Activated T-helper 9 cell treated with anti-CD3 and anti-CD28 coated beads, Interleukin-2, amount 50 U/mL, for 16 hours (primary cell): ENCODE measurements at regions not wholly inside any gene's neighbourhood (a gene's known extent, or its start where the extent isn't known, plus 50 kb on each side); places are given as distances from the start of the nearest gene placed in this dataset.
"Not testable (repeated sequence)": the region's sequence is repeated elsewhere in the genome, so short reads cannot be mapped to it uniquely, and the experiment has no call there.

ENCODE experiments used
- DNase-seq: peaks from one replicate; pipeline ENCODE4 v3.0.0-alpha.2; 2020; ENCODE audit warnings: low read depth

DNA sequence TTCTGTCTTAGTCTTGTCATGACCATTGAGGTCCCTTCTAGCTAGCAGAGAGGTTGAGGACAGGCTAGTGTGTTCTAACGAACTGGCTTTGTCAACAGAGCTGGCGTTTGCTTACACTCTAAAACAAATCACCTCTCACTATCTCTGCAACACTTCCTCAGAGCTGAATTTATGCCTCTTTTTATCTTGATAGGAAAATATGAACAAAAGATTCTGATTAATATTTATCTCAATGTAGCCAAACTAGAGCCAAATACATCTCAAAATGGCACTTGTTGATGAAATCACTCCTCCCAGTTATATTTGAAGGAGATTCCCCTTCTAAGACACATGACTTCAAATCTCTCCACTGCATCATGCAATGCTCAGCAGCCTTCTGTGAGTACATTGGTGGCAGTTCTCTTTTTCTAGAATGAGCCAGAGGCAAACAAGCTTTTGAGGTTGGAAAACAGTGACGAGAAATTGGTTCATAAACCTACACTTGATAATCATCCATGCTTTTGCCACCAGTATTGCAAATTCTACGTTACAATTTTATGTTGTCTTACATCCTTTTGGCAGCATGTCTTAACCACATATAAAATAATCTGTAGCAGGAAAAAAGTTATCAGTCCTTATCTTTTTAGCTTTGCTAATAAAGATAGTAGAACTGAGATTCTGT lies 615.7 kb upstream of the CITED2 start:
- DNase-seq = no peak

DNA sequence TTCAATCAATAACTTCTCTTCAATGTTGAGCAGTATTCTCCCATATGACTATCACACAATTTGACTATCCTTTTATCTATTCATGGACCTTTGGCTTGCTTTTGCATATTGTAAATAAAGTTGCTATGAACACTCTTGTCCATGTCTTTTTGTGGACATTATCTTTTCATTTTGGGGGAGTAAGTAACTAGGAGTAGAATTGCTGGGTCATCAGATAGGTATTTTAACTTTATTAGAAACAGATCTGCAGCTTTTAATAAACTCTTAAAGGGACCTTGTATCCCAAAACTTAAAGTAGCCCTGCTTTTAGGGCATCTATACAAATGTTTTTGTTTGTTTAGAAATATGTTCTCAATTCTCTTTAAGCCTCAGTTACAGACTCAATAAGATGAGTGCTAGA lies 614.2 kb upstream of the CITED2 start:
- no peak for DNase-seq

DNA sequence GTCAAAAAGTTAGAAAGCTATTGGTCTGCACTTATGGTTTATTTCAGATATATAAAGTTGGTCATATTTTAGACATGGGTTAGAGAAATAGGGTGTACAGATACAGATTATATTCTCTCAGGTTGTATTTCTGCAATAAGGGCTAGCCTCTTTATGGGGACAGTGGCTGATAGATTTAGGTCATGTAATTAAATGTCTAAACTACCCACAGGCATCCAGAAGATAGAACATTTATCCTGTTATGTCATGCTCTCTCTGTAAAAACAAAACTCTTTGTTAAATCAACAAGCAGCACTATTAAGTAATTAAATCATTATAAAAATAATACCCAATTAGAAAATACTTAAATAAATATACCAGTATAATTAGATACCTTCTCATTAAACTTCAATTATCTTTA lies 612.6 kb upstream of the CITED2 start:
- DNase-seq = no peak

DNA sequence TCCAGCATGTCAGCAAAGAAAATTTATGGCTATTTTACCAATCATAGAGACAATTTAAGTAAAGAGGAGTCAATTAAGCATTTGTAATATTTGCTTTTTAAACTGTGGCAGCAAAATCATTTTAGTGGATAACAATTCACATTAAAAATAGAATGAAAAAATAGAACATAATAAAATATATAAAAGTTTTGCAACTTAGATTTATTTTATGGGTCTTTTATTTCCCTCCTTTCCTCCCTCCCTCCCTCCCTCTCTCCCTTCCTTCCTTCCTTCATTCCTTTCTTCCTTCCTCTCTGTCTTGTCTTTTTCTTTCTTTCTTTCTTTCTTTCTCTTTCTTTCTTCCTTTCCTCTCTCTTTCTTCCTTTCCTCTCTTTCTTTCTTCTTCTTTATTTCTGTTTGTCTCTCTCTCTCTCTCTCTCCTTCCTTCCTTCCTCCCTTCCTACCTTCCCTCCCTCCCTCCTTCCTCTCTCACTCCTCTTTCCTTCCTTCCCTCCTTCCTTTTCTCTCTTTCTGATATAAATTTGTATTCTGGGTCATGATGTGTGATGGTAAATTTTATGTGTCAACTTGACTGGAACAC lies 610.9 kb upstream of the CITED2 start:
- DNase-seq = no peak

DNA sequence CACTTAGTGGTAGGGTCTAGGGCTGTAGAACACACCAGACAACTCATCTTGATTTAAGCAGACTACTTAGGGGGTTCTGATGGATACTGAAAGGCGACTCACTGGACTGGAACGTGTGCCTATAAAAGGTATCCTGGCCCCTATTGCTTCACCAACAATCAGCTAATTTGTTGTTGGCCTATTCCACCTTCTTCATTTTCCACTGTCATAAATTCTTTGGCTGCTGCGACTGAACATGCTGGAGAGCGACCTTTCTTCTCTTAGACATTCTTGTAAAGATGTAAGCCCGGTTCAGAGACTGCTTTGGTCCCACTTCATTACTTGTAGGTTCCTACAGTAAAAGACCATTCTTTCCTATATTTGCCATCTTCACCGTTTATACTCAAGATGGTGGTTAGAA lies 609.9 kb upstream of the CITED2 start:
- no peak for DNase-seq

DNA sequence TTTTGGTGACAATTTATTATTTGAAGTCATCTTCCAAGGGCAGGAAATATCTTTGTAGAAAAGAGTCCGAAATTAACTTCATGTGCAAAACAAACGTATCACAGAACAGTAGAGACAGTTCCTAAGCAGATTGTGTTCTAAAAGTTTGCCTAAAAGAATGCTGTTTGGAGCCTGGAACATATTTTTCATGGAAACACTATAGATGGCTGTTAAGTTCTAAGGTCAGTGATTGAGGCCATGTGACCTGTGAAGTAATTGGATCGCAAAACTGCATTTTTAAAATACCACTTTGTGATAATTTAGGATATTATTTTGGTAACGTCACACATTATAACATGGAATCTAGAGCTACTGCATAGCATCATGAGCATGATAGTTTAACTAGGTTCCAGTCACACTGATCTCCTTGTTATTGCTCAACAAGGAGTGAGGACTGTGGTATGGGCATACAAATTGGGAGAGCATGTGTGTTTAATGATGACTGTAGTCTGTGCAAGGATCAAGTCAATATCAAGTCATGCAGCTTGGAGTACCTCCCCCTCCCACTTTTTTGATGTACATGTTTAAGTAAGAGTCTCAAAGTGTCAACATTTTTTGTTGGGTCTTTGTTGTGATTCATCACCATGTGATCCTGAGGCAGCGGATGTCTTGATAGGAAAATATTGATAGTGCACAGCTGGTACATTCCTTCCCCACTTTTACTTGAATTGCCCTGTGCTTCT lies 609.3 kb upstream of the CITED2 start:
- DNase-seq = no peak

DNA sequence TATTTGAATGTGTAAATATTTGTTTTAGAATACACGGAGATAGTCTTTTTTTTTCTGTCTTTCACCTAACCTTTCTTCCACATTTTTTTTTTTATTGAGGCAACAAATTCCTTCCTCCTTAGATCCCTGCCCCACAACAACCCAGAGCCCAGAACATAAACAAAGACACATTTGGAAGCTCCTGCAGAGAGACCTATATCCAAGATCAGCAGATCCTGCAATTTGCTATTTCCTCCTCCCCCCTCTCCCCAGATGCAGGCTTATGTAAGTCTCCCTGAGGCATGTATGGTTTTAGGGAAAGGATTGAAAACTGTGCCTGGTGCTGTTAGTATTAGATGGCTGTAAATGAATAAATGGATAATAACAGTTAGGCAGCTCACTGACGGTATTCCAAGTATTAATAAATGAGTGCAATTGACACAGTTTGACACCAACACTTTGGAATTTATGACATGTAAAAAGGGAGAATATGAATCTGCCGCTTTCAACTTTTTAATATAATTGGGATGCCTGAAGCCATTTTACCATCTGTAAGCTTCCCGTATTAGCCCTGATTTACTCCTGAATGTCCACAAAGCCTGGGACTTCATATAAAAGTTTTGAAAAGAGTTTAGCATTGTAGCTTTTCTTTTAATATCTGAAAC lies 608.3 kb upstream of the CITED2 start:
- DNase-seq = no peak

DNA sequence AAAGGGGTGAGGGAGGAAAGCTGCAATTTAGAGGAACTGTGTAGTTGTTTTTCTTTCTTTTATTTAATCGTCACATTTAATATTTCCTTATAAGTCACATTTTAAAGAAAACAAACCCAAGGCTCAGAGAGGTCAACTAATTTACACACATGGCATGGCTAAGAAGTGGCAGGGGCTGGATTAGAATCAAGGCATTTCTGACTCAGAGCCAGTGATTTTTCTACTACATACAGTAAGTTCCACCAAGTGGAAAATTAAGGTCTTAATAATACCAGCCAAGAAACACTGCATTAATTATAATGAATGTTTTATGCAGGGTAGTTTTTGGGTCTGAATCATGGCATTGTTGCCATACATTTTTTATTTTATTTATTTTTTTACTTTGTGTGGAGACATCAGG lies 607.7 kb upstream of the CITED2 start:
- no peak for DNase-seq

DNA sequence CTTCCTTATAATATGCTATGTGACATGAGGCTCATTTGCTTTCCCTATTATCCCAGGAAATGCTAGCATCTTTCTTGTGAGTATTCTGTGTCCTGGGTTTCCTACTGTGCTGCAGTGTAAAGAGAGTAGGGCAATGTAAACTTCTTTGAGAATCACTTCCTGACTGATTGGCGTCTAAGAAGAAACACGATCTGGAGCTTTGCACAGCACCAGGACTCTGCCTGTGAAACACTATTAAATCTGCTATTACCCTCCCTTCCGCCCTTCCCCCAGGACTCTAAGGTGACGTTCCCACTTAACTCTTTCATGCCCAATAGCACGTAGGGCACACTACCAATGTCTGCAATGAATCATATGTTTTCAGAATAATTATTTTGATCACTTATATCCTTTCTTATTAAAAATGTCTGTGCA lies 607.3 kb upstream of the CITED2 start:
- DNase-seq = no peak

DNA sequence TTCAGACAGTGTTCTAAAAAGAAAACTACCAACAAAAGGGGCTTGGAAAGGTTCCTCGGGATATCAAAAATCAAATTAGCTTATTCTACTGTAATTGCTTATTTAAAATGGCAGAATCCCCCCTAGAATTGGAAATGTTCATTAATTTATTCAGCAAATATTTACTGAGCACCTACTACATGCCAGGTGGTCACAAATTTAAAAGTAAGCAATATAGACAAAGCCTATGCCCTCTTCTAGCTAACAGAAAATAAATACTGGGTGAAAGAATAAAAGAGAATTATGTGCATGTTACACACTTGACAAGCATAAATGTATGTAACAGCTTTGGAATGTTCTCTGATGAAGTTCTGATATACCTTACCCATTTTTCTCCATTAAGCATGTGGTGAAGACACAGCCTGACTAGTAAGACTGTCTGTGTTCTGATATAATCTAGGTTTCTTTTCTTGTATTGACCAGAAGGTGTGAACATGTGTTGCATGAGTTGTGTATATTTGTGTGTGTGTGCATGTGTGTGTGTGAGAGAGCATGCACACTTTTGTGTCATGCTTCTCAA lies 606.7 kb upstream of the CITED2 start:
- DNase-seq = no peak

DNA sequence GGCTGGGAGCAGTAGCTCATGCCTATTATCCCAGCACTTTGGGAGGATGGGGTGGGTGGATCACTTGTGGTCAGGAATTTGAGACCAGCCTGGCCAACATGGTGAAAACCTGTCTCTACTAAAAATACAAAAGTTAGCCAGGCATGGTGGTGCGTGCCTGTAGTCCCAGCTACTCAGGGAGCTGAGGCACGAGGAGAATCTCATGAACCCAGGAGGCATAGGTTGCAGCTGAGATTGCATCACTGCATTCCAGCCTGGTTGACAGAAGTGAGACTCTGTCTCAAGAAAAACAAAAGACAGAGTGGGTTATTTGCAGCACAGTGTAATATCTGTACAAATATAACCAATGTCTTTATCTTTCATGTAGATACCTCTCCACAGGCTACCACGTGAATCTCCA lies 606.2 kb upstream of the CITED2 start:
- not testable (repeated sequence) for DNase-seq

DNA sequence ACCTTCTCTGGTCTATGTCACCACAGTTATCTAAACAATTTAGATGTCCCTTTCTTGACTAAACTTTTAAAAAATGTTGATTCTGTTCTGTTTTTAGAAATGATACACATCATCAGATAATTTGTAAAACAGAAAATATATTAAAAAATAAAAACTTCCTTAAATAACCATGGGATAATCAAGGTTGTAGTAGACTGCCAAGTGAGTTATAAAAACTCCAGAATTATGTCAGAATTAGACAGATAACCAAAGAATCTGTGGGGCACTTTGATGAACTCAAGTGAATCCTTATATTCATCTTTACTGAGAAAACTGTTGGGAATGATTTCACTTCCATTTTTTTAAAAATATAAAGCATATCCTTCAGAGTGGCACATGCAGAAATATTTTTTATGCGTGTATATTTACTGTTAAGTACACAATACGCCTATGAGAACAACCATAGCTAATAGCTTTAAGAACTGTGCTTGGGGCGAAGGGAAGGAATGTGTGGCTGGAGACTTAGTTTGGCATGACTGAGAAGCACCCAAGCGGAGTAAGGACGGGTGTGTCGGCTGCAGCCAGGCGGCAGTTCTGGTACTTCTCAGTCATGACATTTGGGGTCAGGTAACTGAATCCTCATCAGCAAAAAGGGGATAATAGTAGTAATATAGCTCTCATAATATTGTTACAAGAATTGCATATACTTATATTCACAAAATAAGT lies 604.7 kb upstream of the CITED2 start:
- DNase-seq = no peak

DNA sequence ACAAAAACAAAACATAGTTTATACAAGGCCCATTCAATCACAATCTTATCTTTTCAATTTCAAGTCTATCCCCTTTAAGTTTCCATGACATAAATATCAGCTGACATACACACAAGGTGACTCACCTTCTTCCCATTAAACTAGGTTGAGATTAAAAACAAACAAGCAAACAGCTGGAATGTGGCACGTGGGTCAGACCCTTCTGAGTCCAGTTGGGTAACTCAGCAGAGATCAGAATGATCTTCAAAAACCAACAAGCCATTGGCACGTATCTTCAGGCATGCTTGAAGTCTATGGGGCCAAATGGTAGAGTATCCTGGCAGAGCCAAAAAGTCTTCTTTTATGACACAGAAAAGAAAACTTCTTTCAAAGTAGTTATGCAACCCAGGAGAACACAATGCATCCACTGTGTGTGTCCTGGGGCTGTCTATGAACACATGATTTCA lies 603.5 kb upstream of the CITED2 start:
- no peak for DNase-seq

DNA sequence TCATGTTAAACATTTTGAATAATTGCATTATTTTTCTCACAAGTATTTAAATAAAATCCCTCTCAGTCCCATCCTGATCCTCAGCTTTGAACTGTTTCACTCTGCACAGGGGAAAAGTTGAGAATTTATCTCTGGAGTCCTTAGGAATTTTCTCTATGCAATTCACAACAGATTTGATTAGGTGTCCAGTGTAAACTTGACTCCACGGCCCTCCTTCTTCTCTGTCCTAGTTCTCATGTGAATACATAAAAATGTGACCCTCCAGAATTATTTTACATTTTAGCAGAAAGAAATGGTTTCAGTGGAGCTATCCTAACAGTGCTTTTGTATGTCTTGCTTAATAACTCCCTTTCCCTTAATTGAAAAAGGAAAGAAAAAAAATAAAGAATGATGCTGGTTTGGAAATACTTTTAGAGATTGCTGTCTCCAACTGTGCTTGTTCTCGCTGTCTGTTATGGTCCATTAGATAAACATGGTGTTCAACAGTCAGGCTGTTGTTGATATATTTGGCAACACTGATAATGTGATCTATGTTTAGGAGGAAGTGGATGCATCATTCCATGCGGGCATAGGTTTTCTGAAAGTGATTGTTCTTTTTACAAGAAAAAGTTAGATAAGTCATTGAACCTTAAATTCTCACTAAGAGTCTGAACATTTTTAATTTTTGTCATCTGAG lies 599.4 kb upstream of the CITED2 start:
- DNase-seq = no peak

DNA sequence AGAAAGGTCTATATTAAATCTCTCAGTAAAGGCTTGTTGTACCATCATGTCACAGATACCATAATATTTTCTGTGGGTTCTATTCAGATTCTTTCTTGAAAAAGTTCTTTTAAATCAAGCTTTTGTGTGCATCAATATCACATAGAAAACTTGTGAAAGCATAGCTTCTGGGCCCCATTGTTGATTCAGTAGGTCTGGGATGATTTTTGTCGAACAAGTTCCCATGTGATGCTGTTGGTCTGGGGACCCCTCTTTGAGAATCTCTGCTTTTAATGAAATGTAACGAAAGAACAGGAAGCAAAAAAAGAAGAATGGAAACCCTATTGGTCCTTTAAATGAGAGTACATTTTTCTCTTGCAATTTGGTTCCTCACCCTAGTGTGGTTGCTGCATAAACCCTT lies 597.7 kb upstream of the CITED2 start:
- DNase-seq = no peak

DNA sequence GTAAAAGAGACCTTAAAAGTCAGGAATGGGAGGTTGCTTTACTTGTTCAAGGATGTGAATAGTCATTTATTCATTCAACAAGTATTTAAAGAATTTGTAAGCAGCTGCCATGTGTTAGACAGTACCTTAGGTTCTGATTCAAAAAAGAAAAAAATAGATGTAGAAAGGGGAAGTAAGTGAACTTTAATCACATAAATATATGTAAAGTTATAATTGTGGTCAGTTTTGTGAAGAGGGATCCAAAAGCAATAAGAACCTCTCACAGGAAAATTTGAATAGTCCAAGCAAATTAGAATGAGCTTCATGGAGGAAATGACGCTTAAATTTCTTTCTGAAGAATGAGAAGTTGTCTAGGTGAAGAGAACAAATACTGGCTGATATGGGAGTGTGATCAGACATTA lies 596.1 kb upstream of the CITED2 start:
- no peak for DNase-seq

DNA sequence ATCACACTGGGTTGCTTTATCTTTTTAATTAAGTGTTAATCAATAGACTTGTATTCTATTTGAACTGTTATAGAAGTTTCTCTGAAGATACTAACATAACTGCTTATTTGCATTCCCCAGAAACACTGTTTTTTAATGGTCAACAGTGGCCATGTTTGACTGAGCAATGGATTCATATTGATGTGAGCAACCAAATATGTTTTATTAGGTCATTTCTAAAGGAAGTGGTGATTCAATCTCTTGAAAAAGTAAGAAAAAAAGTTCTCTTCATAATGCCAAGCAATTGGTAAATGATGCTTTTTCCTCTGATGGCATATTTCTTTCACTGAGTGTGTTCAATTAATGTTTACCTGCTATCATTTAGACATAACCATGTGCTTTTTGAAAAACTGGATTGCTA lies 593.0 kb upstream of the CITED2 start:
- DNase-seq = no peak

DNA sequence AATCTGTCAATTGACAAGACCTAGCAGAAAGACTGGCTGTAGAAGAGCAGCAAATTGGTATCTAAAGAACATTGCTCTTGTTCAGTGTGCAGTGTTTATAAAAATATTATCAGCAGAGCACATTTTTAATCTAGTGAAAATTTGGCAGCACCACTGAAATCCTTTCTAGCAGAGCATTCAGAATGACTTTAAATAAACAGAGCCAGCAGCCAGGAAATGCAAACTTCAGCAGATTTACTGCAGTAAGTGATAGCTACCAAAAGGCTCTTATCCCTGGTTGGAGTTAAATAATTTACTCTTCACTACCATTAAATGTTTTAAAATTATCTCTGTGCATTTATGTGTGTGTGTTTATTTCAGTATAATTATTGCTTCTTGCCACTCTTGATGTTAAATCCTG lies 590.9 kb upstream of the CITED2 start:
- DNase-seq = no peak

DNA sequence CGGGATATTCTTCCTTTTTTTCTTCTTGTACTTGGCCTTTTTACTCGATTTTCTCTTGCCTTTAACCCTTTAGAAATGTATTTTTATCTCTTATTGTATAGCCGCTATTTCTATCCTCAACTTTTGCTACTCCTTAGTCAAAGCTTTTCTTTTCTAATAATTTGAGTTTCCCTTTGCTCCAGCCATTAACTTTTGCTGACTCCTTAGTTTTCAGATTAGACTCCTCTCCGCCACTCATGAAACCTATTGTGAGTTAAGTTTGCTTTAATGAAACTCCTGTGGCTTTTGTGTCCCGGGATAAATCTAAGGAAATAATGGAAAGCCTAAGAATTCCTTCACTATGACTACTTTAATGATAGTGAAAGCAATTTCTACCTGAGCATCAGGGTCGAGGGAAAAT lies 590.3 kb upstream of the CITED2 start:
- DNase-seq = no peak

DNA sequence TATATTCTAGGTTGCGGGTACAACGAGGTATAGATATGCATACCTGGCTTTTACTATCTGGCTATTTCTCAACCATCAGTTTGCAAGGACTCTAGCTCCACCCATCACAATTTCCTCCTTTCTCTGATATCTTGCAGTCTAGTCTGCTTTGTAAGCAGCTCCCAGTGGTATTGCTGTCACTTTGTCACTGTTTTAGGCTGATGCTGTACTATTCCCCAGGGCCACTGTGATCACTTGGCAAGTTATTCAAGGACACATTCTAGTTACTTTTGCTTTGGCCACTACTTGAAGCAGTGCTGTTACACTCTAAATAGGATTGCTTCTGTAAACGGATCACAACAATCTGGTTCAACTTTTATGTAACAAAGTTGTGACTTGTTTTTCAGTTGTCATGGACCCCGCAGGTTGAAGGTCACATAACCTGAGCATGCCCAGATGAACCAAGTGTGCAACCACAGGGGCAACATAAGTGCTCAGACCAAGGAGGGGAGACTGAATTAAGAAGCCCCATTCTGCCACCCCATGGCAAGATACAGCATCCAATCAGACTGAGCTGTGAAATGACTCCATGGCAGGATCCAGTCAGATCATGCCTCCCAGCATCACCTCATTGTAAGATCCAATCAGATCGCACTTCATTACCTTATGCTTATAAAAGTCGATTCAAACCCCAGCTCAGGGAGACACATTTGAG lies 588.4 kb upstream of the CITED2 start:
- DNase-seq = no peak

DNA sequence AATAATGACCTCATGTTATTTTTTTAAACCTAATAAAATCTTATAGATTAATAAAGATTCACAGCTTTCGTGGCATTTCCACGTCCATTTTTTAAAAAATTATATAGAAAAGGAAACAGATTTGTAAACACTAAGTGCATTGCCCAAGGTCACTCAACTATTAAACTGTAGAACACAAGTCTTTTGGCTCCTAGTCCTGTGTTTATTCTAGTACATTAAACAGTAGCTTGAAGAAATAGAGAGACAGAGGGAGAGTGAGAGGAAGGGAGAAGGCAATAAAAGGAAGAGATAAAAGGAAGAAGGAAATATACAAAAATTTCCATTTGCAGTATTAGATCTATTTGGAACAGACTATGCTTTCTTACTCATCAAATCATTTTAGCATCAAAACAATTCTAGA lies 586.7 kb upstream of the CITED2 start:
- no peak for DNase-seq
